ENCODE measurements at regions not wholly inside any gene's neighbourhood (a gene's known extent, or its start where the extent isn't known, plus 50 kb on each side); places are given as distances from the start of the nearest gene placed in this dataset.

GRCh38 chr16:79653373-79653891 is 52.9 kb upstream of the MAF start:
- DNase-seq (ENCODE audit: low spot score), result no peak

- no peak for DNase-seq (ENCODE audit: low spot score)
Observed at GRCh38 chr16:79651363-79651762, 50.8 kb upstream of the MAF start.

Measured in HuH-7.5 (cell line).